GM18858 (cell line): ENCODE measurements at regions not wholly inside any gene's neighbourhood (a gene's known extent, or its start where the extent isn't known, plus 50 kb on each side); places are given as distances from the start of the nearest gene placed in this dataset.

Source experiments
- ATAC-seq: cut with Tn5 transposase; IDR thresholded peaks from one replicate; pipeline ENCODE4 v1.9.1; 2021; ENCODE audit not compliant: unreplicated experiment

DNA sequence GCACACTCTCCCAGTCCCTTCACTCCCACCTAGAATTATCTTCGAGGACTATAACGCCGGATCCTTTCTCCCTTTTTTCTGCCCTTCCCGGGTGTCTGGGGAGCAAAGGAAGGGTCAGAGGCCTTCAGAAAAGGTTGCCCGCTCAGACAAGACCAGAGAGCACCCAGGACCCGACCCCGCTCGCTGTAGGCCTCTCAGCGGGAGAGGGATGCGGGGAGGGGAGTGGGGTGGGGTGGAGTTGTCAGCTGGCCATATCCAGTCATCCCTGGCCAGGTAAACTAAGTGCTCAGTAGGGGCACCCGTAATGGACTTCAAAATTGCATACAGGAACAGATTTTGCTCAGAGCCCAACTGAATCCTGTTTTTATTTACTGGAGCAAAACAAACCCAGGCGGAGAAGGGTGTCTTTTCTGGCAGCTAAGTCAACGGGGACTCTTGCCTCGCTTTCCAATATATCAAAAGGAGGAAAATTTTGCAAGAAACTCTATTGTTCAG, 65.0 kb downstream of the NOL4 start:
- no peak for ATAC-seq

GRCh38 chr18:34158881-34159690, 65.6 kb downstream of the NOL4 start:
- no peak for ATAC-seq

- ATAC-seq: peak; percentile 82
Measured at GRCh38 chr18:34153711-34154110, 71.0 kb downstream of the NOL4 start.

- ATAC-seq: no peak
Measured at GRCh38 chr18:34131006-34131405, 93.7 kb downstream of the NOL4 start.

DNA sequence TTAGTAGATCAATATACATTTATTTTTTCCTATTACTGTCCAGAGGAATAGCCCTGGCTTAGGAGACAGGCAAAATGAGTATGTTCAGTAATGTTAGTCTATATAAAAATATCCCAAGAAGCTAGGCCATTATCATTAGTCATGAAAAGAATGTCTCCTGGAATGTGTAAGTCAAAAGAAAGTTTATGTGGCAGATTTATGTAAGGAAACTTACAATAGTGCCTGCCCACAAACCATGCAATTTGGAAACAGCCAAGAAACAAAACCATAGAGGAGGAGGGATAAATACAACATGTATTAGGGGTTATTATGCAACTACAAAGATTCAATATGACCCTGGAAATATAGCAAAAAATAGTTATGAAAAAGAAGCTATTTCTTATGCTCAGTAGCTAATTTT, 96.3 kb downstream of the NOL4 start:
- no peak for ATAC-seq

DNA sequence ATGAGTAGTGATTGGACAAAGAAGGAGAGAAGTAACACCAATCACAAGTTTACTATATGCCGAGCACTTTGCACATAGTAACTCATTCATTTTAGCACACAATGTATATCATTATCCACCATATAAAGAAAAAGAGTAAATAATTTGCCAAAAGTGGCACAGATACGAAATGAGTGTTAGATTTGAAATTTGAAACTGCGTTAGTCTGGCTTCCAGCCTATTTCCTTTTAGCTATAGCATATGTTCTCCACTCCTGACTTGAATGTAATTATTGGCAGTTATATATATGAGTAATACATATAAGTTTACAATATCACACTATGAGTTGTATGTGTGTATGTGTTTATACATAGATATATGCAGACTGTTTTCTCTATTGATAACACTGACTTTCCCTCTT, 98.6 kb downstream of the NOL4 start:
- no peak for ATAC-seq

DNA sequence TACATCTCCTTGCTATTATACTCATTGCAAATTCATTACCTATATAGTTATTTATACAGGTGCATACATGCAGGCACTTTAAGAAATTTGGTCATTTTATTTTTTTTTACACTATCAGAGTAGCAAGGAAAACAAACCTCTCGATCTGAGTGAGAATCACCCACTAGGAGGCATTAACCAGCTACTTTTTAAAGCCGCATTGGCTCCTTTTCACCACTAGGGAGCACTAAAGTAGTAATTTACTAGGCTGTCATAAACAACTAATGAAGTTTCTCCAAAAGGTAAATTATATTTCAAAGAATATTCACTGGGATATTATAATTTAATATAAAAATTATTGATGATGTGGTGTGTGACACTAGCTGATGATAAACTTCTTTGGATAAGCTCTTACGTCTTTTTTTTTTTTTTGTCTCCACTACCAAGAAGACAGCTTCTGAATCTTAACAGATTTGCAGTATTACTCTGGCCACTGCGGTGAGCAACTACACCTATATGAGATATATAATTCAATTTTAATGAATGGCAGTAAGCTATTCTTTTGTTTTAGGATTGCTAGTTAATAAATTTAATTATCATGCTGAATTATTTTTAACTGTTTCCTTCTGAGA, 101.9 kb downstream of the NOL4 start:
- ATAC-seq: peak; percentile 98

- ATAC-seq: no peak
Measured at GRCh38 chr18:34121200-34121721, 103.5 kb downstream of the NOL4 start.

- ATAC-seq: no peak
Measured at GRCh38 chr18:34120294-34120693, 104.4 kb downstream of the NOL4 start.

DNA sequence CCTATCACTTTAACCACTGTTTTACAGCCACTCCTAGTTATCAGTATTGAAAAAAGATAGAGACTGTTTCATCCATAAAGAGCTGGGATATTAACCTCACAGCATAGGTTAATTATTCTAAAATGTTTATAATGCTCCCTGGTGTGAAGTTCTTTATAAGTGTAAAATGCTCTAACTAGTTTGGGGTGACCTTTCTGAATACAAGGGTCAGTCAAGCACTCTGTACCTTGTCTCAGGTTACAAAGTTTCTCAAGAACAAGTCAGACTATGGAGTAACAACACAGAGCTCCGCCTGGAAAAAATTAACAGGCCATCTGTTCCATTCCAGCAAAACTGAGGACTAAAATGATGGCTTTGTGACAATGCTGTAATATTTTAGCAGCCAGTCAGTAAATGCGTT, 107.4 kb downstream of the NOL4 start:
- no peak for ATAC-seq

- ATAC-seq: no peak
Measured at GRCh38 chr18:34115409-34116081, 109.2 kb downstream of the NOL4 start.

DNA sequence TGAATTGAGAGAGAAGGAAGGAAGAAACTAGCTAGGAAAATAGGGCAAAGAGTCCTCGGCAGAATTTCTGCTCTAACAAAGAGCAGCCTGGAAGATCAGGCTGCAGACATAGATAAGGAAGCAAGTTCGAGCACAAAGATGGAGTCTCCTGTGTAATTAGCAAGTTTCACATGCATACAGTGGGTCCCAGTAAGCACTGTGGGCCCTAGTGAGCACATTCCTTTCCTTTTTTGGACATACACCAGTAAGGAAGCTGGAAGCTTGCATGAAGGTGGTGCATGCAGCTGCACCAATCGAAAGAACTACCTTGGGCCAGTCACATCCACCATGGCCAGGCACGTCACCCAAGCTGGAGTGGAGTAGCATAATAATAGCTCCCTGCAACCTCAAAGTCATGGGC, 109.7 kb downstream of the NOL4 start:
- no peak for ATAC-seq

- ATAC-seq: no peak
Measured at GRCh38 chr18:34108206-34108605, 116.5 kb downstream of the NOL4 start.

DNA sequence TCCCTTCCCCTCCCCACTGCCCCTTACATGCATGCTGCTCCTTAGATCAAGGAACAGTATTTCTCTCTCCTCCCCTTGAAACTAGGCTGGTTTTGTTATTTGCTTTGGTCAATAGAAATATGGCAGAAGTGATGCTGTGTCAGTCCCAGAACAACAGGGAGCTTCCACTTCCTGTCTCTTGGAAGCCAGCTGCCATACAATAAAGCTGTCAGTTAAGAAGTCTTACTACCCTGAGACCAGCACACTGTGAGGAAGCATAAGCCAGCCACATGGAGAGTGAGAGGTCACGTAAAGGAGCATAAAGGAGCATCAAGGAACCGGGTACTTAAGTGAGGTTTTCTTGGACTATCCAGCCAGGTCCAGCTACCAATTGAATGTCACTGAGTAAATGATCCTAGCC, 126.6 kb downstream of the NOL4 start:
- ATAC-seq: no peak

GRCh38 chr18:34097312-34097711, 127.4 kb downstream of the NOL4 start:
- no peak for ATAC-seq

DNA sequence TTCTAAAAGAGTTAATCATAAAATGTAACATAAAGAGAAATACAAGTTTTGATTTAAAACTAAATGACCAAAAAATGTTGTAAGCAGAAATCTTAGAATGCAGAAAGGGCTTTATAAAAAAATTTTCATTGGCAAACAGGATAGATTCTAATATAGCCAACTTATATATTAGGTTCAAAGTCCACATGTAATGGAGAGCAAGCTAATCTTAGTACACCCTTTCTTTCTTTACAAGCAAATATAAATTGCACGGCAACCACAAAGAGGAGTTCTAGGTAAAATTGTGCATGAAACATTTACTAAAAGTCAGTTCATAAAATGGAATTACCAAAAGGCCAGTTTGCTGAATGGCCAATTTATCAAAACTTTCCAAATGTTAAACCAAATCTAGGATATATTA, 130.6 kb downstream of the NOL4 start:
- ATAC-seq: no peak

GRCh38 chr18:34092796-34093195, 131.9 kb downstream of the NOL4 start:
- no peak for ATAC-seq

- no peak for ATAC-seq
Measured at GRCh38 chr18:34086370-34086769, 138.3 kb downstream of the NOL4 start.

DNA sequence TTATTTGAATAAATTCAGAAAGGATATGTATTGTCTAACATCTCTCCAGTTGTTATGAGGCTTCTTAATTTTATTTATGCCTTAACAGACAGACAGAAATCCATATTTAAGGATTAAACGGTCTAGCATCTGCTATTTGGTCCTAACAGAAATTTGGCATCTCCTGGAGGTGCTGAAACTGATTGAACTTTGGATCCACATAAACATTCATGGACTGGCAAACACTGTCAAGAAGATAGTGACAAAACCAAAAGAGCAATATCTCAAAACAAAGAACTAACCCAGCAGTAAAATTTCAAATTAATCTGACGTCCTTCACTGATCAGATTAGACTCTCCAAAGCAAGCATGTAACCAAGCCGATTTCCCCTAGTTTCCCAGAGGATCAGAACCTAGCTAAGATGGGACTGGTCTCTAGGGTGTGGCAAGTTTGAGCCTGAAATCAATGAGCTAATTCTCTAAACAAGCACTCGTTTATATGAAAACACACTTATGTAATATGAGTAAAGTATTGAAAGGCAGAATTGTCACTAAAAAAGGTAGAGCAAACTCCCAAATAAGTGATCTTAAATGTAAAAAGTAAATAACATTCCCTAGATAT, 139.5 kb downstream of the NOL4 start:
- no peak for ATAC-seq

- ATAC-seq: no peak
Measured at GRCh38 chr18:34084635-34085034, 140.1 kb downstream of the NOL4 start.

DNA sequence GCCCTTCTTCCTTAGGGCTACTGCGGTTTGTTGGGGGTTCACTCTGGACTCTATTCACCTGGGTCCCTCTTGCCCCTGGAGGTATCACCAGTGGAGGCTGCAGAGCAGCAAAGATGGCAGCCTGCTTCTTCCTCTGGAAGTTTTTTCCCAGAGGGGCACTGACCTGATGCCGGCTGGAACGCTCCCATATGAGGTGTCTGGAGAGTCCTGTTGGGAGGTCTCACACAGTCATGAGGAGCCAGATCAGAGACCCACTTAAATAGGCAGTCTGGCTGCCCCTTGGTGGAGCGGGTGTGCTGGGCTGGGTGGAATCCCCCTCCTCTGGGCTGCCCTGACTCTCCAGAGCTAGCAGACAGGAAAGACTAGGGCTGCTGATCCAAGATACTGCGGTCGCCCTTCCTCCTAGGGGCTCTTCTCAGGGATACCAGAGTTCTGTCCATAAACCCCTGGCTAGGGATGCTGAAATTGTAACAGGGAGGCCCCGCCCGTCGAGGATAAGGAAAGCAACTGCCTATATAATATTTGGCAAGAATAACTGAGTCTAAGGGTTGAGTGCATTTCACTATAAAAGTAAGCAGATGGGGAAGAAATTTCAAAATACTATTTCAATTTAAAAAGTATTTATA, 140.7 kb downstream of the NOL4 start:
- ATAC-seq: no peak
